H7 (cell line): ENCODE measurements at regions not wholly inside any gene's neighbourhood (a gene's known extent, or its start where the extent isn't known, plus 50 kb on each side); places are given as distances from the start of the nearest gene placed in this dataset.

Experiments used
- DNase-seq: peaks from one replicate; pipeline ENCODE4 v3.0.0; 2012
- H3K27me3 ChIP-seq: 2 replicates; pipeline ENCODE4 v1.6.0; 2011; ENCODE audit warnings: mild to moderate bottlenecking, low read length; ENCODE audit not compliant: control insufficient read depth, insufficient read depth
- H3K36me3 ChIP-seq: replicated peaks from 2 replicates; pipeline ENCODE4 v1.5.1; 2011; ENCODE audit warnings: low read length; ENCODE audit not compliant: control insufficient read depth, insufficient read depth
- H3K4me3 ChIP-seq: 2 replicates; pipeline ENCODE4 v1.5.1; 2011; ENCODE audit warnings: low read depth, mild to moderate bottlenecking, control low read depth, low read length, moderate library complexity; ENCODE audit not compliant: insufficient read depth

DNA sequence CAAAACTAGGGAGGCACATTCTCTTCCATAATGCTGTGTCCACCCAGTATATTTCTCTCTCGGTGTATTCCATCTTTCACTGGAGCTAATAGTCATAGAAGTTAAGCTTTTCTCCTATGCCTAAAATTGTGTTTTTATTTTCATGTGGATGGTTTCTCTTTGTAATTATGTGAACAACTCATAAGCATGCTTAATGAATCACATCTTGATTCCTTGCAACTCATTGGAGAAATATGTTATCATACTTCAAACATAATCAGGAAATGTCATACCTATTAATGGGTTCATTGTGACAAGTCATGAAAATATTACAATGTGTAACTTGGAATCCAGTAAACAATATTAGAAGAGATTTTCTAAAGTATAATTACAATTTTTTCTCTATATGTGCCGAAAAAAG, 186.3 kb downstream of the SLC7A11 start:
- no peak overlapping the region for H3K4me3 ChIP-seq

GRCh38 chr4:138053641-138054301, 188.4 kb downstream of the SLC7A11 start:
- Histone ChIP-seq H3K27me3 (no peaks in the 10 kb centered on the region), H3K36me3 (no peaks in the 10 kb centered on the region), H3K4me3 (no peak overlapping the region)
- peak; percentile 32 for DNase-seq

More for the DNA sequence above, 186.3 kb downstream of the SLC7A11 start:
- Histone ChIP-seq H3K36me3 (no peaks in the 10 kb centered on the region), H3K27me3 (no peaks in the 10 kb centered on the region)
- DNase-seq, result no peak

- no peaks in the 10 kb centered on the region for H3K36me3 ChIP-seq
- DNase-seq, result no peak
- H3K27me3 ChIP-seq, result no peaks in the 10 kb centered on the region
- no peak overlapping the region for H3K4me3 ChIP-seq
Measured at GRCh38 chr4:138052806-138053632, 189.1 kb downstream of the SLC7A11 start.

DNA sequence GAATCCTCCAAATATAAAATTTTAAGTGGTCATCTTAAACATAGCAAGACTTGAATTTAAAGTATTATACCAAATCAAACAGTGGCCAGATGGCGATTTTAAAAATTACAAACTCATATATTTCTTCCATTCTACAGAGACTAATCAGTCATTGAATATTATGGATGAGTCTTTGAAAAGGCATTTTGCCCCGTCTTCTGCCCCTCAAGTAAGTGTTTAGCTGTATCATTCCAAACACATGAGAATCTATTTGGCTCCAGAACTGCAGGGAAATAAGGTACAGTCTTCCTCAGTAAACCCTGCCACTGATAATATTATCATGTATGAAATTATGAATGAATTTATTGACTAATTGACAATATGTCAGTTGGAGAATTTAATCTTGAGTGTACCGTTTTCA, 191.0 kb downstream of the SLC7A11 start:
- H3K27me3 ChIP-seq, result no peaks in the 10 kb centered on the region
- H3K4me3 ChIP-seq, result no peak overlapping the region
- no peak for DNase-seq
- H3K36me3 ChIP-seq, result no peaks in the 10 kb centered on the region

GRCh38 chr4:138050601-138051000, 191.5 kb downstream of the SLC7A11 start:
- Histone ChIP-seq H3K27me3 (no peaks in the 10 kb centered on the region), H3K4me3 (no peak overlapping the region), H3K36me3 (no peaks in the 10 kb centered on the region)
- no peak for DNase-seq

- no peak for DNase-seq
- H3K27me3 ChIP-seq, result no peaks in the 10 kb centered on the region
- H3K4me3 ChIP-seq, result no peak overlapping the region
Measured at GRCh38 chr4:138049355-138049754, 192.8 kb downstream of the SLC7A11 start.

DNA sequence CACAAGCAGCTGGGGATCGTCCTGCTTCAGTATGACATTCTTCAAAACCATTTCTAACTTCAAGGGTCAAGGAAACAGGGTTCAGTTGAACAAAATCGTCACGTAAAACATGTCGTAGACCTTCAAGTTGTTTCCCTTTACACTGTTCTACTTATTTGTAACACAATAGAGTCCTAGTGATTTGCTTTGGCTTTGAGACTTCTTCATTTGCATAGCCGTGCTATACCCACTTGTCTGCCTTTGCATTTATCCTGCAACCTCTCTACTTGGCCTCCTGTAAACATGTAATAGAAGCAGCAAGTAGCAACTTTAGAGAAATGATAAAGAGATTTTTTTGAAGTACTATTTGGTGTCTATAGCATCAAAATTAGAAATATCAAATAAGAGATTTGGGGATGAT, 194.9 kb downstream of the SLC7A11 start:
- Histone ChIP-seq H3K36me3 (no peaks in the 10 kb centered on the region), H3K27me3 (no peaks in the 10 kb centered on the region), H3K4me3 (no peak overlapping the region)
- DNase-seq, result no peak

More at GRCh38 chr4:138049355-138049754, 192.8 kb downstream of the SLC7A11 start:
- no peaks in the 10 kb centered on the region for H3K36me3 ChIP-seq

GRCh38 chr4:138045036-138045435, 197.1 kb downstream of the SLC7A11 start:
- Histone ChIP-seq H3K4me3 (no peak overlapping the region), H3K27me3 (no peaks in the 10 kb centered on the region)

DNA sequence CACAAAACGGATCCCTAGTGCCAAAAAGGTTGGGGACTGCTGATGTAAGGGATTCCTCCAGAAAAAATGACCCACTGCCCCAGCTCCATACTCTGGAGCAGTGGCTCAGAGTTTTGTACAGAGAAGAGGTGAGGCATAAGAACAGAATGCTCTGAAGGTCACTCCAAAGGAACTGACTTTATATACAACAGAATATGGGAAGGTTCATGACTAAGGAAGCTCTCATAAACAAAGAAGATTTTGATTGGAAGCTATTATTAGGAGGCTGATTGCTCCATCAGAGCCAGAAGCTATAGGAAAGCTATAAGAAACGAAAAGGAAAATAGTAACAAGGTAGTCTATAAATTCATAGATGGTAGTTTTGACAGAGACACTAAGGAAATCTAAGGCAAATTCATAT, 203.1 kb downstream of the SLC7A11 start:
- Histone ChIP-seq H3K36me3 (no peaks in the 10 kb centered on the region), H3K4me3 (no peak overlapping the region), H3K27me3 (no peaks in the 10 kb centered on the region)
- no peak for DNase-seq

More at GRCh38 chr4:138045036-138045435, 197.1 kb downstream of the SLC7A11 start:
- H3K36me3 ChIP-seq, result no peaks in the 10 kb centered on the region
- DNase-seq, result no peak

DNA sequence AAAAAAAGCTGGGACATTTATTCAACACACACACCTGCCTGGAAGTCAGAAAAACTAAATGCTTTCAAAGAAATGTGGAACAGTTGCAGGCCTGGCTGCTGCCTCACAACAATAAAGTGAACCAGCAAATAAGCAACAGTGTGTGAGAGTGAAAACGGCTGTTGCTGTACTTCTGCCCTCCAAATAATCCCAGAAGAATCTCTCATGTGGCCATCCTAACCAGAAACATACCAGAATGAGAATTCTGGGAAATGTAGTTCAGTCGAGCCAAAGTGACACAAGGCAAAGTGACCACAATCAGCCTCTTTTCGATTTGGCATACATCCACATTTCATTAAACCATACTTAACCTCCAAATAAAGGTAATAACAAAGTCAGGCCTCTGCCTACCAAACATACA, 204.5 kb downstream of the SLC7A11 start:
- no peak for DNase-seq
- Histone ChIP-seq H3K4me3 (no peak overlapping the region), H3K36me3 (no peaks in the 10 kb centered on the region), H3K27me3 (no peaks in the 10 kb centered on the region)

- Histone ChIP-seq H3K27me3 (no peaks in the 10 kb centered on the region), H3K36me3 (no peaks in the 10 kb centered on the region), H3K4me3 (no peak overlapping the region)
- peak; percentile 43 for DNase-seq
Measured at GRCh38 chr4:138035781-138036258, 206.3 kb downstream of the SLC7A11 start.

DNA sequence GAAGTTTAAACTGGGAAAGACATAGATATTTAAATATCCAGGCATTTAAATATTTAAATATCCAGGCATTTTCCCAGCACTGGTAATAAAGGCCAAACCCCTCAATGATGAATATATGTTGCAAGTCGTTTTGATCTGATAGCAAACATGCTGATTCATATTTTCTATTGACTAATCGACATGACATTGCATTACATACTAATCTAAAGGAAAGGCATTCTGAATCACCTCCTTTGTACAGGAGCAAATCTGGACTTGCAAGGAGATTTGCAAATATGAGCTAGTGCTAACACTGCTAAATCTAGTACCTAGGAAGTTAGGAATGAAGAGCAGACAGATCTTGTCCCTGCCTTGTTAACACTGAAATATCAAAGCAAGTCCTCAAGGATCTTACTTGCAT, 207.3 kb downstream of the SLC7A11 start:
- no peak for DNase-seq
- no peaks in the 10 kb centered on the region for H3K36me3 ChIP-seq
- H3K4me3 ChIP-seq, result no peak overlapping the region
- H3K27me3 ChIP-seq, result no peaks in the 10 kb centered on the region

- Histone ChIP-seq H3K4me3 (no peak overlapping the region), H3K36me3 (no peaks in the 10 kb centered on the region), H3K27me3 (no peaks in the 10 kb centered on the region)
- DNase-seq, result no peak
Measured at GRCh38 chr4:138032222-138032621, 209.9 kb downstream of the SLC7A11 start.

- no peak for DNase-seq
- Histone ChIP-seq H3K27me3 (no peaks in the 10 kb centered on the region), H3K4me3 (no peak overlapping the region), H3K36me3 (no peaks in the 10 kb centered on the region)
Measured at GRCh38 chr4:138030375-138030774, 211.8 kb downstream of the SLC7A11 start.

GRCh38 chr4:138028923-138029322, 213.2 kb downstream of the SLC7A11 start:
- Histone ChIP-seq H3K4me3 (no peak overlapping the region), H3K27me3 (no peaks in the 10 kb centered on the region), H3K36me3 (no peaks in the 10 kb centered on the region)
- DNase-seq, result no peak
